ENCODE measurements at regions not wholly inside any gene's neighbourhood (a gene's known extent, or its start where the extent isn't known, plus 50 kb on each side); places are given as distances from the start of the nearest gene placed in this dataset.

- TF ChIP-seq CTCF (IDR thresholded peaks at IDR 0.05) (no peak), EZH2 (IDR thresholded peaks at IDR 0.05; ENCODE audit: borderline replicate concordance, insufficient read depth, low read depth, low read length, poor library complexity, severe bottlenecking) (no peak)
These were observed 439.5 kb downstream of the AMY1C start for GRCh38 chr1:104189207-104189606.
